ENCODE measurements at regions not wholly inside any gene's neighbourhood (a gene's known extent, or its start where the extent isn't known, plus 50 kb on each side); places are given as distances from the start of the nearest gene placed in this dataset.

DNA sequence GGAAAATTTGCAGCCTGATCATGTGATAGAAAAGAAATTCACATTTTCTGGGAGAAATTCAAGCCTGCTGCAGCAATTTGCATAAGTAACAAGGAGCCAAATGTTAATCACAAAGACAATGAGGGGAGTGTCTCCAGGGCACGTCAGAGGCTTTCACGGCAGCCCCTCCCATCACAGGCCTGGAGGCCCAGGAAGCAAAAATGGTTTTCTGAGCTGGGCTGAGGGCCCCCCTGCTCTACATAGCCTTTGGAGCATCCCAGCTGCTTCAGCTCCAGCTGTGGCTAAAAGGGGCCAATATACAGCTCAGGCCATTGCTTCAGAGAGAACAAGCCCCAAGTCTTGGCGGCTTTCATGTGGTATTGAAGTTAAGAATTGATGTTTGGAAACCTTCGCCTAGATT, 445.3 kb upstream of the ZEB2 start:
- TF ChIP-seq, protein P1, sequence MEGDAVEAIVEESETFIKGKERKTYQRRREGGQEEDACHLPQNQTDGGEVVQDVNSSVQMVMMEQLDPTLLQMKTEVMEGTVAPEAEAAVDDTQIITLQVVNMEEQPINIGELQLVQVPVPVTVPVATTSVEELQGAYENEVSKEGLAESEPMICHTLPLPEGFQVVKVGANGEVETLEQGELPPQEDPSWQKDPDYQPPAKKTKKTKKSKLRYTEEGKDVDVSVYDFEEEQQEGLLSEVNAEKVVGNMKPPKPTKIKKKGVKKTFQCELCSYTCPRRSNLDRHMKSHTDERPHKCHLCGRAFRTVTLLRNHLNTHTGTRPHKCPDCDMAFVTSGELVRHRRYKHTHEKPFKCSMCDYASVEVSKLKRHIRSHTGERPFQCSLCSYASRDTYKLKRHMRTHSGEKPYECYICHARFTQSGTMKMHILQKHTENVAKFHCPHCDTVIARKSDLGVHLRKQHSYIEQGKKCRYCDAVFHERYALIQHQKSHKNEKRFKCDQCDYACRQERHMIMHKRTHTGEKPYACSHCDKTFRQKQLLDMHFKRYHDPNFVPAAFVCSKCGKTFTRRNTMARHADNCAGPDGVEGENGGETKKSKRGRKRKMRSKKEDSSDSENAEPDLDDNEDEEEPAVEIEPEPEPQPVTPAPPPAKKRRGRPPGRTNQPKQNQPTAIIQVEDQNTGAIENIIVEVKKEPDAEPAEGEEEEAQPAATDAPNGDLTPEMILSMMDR (IDR thresholded peaks at IDR 0.05), result no peak
- TF ChIP-seq POLR2A (IDR thresholded peaks at IDR 0.05), result no peak
